KBM-7 (cell line): ENCODE measurements at regions not wholly inside any gene's neighbourhood (a gene's known extent, or its start where the extent isn't known, plus 50 kb on each side); places are given as distances from the start of the nearest gene placed in this dataset.

Experiments
- DNase-seq: peaks from one replicate; pipeline ENCODE4 v3.0.0-alpha.2; 2015
- in situ Hi-C: fragments of 300-500 bp; cut with MboI; formaldehyde crosslinking; loops from 2 replicates; pipeline ENCODE4 v1.14.3; 2020; ENCODE audit warnings: low sequenced_read_pairs, low pct_unique_long_range_greater_than_20kb, mixed read lengths

DNA sequence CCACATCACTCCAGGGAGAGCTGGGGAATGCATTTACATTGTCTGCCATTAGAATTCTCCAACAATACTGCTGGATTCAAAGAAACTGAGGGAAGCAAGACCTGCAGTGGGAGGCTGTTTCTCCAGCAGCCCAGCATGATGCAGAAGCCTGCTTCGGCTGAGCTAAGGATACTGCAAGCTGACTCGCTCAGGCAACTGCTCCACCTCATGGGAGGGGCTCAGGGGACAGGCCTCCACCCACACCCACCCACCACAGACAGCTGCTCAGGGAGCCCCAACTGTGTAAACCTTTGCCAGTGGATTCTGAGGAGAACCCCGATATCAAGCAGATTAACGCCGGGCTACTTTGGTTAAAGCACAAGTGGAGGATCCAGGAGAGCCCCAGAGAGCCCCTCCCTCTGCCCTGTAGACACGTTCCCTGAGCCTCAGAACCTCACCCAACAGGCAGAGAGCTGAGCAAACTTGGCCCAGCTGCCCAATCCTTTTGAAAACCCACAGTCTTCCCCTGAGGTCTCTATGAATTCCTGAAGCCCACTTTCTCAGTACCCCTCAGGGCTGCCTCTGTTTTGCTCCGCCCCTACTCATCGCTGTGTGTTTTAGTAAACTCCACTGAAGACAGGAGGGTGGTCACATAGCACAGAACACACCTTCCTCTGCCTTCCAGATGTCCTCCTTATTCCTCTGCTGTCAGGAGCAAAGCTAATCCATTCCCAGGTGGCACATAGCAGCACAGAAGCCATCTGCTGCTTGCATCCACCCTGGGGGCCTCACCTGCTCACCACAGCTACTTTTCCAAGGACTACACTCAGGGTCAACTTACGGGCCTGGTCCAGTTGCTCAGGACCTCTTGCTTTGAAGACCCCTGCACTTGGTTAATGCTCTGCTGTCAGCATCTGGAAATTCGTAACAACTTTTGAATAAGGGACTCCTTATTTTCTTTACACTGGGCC is 269.0 kb downstream of the ABHD5 start:
- in situ Hi-C loops = no loop called here
- no peak for DNase-seq

DNA sequence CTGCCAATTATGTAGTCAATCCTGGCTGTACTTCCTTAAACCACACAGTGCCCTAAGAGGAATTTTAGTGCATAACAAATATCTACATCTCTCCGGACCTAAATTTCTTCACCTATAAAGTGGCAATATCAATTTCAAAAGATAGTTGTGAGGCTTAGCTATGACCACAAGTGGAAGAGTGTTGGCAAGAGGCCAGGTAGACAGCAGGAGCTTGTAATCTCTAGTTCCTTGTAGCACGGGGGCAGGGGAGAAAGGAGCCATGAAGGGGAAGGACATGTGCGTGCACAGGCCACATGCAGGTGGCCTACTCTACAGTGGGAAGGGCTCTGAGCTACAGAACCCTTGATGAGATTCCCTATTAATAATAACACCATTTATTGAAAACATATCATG is 269.7 kb downstream of the ABHD5 start:
- peak; percentile 62 for DNase-seq
- in situ Hi-C loops = no loop called here

DNA sequence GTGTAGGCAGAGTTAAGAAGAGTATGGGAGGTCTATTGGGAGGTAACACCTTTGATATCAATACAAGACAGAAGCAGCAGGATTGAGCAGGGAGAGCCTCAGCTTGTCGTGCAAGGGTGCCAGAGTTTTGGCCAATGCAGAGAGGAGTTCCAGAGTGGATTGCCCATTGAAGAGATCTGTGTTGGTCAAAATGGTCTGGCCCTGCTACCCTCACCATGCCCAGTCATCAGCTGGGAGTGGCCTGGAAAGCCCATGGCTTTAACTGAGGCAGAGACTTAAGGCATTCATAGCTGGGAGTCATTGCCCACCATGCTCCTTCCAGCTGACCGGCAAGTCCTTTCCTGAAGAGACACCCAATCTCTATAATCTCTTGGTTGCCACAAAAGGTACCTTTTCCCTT is 271.3 kb downstream of the ABHD5 start:
- in situ Hi-C loops = no loop called here
- DNase-seq = no peak

DNA sequence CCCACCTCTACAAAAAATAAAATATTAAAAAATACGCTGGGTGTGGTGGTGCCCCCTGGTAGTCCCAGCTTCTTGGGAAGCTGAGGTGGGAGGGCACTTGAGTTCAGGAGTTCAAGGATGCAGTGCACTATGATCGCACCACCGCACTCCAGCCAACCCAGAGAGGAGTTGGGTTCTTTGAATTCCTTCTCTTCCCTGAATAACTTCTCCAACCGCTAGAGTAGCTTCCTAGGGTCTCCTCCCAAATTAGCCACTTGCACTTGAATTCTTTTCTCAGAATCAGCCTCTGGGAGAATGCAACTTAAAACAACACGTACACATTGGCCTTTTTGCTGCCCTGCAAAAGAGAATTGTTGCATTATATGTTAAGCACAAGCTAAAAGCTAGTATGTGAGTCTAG is 272.5 kb downstream of the ABHD5 start:
- in situ Hi-C loops = no loop called here

DNA sequence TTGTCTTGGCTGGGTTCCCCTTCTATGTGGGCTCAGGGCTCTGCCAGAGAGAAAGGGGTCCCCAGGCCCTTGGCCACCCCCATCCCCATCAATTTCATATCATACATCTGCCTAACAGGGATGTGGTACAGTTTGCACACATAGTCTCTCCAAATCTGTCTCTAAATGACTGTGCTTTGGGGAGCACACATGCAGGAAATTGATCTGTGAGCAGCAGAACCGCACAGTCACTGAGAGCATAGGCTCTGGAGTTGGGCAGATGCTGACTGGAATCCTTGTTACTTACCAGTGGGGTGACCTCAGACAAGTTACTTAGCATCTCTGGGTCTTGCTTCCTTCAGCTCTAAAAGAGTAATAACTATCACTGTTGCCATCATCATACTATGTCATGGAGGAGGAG is 273.9 kb downstream of the ABHD5 start:
- in situ Hi-C loops = no loop called here
- DNase-seq = no peak

More for the DNA sequence above, 272.5 kb downstream of the ABHD5 start:
- no peak for DNase-seq

DNA sequence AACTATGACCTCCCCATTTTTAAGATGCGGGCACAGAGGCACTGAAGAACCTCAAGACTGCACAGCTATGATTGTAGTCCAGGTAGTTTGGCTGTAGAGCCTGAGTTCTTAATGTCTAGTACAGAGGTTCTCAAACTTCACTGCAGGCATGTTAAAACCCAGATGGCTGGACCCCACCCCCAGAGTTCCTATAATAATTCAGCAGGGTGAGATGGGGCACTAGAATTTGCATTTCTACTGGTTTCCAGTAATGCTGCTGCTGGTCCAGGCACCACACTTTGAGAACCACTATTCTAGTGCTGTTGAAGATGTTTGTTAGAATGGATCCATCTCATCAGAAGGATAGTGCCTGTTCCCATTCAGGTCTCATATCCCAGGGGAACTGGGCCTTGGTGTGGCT is 274.9 kb downstream of the ABHD5 start:
- in situ Hi-C loops = no loop called here
- no peak for DNase-seq

DNA sequence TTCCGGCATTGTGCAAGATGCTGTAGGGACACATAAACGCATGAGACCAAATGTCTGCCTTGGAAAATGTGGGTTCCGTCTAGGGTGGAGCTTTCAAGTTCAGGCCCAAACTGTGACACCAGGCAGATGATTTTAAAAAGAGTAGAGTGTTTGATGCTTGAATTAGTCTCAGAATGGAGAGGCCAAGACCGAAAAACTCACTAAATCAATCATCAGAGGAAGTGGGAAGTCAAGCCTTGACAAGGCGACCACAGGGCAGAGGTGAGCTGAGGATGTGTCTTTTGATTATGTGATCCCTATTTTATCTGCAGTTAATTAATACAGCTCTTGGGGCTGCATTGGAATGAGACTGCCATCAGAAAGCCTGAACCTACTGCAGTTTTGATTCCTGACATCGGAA is 275.4 kb downstream of the ABHD5 start:
- DNase-seq = no peak
- in situ Hi-C loops = no loop called here

DNA sequence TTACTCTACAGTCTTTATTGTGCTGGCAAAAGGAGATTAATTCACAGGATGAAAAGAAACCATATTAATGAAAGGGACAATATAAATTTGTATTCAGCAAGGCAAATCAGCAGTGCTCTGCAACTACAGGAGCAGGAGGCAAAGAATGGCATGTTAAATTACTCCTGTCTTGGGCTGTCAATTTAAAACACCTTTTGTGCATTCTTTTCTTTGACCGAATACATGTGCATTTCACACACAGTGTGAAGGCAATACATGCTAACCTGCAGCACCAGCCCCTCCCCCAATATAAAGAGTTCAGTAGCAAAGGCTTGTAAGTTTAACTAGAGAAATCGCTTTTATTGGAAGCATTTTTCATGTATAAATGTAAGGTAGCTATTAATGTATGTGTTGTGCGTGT is 275.2 kb upstream of the TOPAZ1 start:
- in situ Hi-C loops = no loop called here
- DNase-seq = no peak

DNA sequence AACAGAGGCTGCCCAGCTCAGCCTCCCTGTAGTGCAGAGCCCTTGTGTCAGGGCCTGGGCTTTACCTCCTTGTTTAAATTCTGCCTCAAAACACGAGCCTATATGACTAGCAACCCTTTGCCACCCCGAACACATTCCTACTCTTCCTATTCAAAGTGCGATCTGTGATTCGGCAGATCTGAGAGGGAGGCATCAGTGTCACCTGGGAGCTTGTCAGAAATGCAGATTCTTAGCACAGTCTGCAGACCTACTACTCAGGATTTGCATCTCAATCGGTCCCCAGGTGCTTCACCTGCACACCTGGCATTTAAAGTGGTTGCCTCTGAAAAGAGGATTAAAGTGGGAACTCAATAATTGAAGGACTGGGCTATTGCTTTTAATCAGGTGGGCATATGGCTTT is 273.2 kb upstream of the TOPAZ1 start:
- no peak for DNase-seq
- in situ Hi-C loops = no loop called here

DNA sequence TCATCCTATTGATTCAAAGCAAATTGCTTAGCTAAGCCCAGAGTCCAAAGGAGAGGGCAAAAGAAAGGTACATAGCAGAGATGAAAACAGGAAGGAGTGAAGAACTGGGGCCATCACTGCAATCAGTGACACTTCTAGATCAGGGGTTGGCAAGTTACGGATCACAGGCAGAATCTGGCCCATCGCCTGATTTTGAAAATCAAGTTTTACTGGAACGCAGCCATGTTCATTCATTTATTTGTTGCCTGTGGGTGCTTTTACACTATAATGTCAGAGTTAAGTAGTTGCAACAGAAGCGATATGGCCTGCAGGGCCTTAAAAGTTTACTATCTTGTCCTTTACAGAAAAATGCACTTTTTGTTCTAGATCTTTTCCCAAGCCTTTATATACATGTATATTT is 271.7 kb upstream of the TOPAZ1 start:
- no peak for DNase-seq
- in situ Hi-C loops = no loop called here

DNA sequence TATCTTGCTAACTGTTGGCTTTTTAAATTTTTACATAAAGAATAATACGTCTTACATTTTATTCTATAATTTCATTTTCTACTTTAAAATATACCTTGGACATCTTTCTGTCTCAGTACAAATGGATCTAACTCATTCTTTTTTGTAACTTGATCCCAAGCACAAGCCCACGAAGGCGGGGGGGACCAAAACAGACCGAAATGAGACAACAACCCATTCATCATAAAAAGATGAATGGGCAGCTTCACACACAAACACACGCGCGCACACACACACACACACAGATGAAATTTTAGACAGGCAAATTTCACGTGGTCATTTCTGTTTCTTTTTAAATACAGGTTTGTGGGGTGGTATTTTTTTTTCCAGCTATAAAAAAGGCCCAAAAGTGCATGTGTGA is 271.3 kb upstream of the TOPAZ1 start:
- no peak for DNase-seq
- in situ Hi-C loops = no loop called here

DNA sequence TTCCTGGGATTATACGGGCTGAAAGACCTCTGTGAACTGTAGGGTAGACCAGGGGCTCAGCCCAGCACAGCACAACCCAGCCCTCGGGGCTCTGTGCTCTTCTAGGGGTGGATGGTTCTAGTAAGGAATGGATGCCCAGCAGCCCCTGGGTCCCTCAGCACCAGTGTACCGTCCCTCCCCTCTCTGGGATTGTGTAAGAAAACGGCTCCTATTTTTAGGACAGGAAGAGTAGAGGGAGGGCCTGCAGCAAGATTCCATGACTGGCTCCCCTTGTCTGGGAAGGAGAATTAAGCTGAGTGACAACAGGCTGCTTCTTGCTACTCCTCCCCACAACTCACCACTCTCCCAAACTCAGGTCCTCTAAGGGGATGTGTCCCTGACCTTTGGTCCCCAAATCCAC is 270.8 kb upstream of the TOPAZ1 start:
- in situ Hi-C loops = no loop called here
- no peak for DNase-seq

DNA sequence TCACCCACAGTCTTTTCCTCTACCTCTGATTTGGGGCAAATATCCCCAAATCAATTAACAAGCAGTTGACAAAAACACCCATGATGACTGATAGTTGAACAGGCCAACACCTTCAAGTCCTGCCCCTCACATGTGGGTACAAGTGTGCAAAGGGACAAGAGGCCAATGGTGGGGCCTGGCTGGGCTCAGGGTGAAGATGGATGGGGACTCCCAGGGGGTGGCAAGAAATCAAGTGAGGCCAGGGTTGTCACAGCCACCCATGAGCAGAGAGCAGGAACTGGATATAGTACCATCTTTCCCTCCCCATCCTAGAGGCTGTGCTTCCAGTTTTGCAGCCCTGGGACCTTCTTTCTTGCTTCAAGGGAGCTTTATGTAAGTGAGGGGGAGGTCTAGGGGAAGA is 270.2 kb upstream of the TOPAZ1 start:
- in situ Hi-C loops = no loop called here
- DNase-seq = no peak

DNA sequence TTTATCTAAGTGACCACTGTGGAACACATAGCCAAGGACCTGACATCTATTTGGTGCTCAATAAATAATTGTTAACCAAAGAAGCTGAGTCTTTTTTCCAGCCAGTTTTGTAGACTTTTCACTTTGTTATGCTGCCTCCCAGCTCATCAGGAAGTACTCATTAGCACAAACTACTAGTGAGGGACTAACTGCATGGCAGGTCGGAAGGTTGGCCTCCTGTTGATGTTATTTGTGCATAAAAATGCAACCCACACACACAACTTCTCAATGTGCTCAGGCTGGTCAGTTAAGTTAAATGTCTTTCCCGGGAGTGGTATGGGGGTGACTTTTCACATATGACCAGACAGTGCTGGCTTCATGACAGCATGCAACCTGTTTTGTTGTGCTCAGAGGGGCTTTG is 263.0 kb upstream of the TOPAZ1 start:
- in situ Hi-C loops = no loop called here

DNA sequence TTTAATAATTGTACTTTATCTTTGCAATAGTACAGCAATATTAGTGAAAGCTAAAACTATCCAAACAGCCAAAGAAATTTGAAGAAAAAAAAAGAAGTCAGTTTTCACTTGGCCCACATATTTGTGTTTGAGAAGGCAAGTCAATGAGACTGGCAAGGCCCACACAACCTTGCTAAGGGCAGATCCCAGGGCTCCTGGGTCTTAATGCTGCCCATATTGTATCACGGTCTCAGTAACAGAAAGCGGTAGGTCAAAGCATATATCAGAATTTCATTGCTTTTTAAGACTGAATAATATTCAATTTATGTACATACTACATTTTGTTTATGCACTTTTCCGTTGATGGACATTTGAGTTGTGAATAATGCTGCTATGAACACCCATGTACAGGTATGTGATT is 262.0 kb upstream of the TOPAZ1 start:
- in situ Hi-C loops = no loop called here
- no peak for DNase-seq

More for the DNA sequence above, 263.0 kb upstream of the TOPAZ1 start:
- no peak for DNase-seq

DNA sequence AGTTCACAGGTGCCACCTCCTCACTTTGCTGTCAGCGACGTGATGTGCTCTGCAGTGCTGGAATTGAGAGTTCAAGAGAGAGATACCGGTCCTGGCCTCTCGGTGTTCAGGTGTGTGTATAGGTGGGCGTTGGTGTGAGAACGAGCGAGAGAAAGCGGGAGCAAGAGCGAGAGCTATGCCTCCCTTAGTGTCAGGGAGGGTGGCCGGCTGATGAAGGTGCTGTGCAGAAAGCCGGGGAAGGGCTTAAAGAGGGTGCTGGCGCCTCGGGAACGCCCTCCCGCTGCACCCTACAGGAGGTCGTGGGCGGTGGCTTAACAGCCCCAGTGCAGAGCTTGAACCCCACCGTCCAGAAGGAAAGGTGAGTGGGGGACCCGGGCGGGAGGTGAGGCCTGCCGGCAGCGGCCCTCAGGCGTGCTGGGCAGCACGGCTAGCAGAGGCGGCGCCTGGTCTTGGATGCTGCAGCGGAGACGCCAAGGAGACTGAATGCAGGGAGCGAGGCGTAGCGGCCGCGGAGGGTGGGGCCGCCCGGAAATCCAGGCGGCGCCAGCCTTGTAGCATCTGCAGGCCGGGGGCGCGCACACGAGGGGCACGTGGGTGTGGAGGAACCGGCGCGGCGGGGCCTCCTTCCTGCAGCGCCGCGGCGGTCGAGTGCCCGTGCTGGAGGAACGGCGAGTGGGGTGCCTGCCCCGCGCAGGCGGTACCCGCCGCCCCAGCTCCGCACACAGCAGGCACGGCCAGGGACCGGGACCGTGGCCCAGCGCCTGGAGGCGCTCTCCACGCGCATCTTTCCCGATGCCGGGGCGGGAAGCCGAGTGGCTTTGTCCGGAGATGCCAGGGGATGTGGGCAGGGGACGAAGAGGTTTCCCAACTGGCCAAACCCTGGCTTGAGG is 246.8 kb upstream of the TOPAZ1 start:
- DNase-seq = peak; percentile 59
- in situ Hi-C loops = no loop called here

DNA sequence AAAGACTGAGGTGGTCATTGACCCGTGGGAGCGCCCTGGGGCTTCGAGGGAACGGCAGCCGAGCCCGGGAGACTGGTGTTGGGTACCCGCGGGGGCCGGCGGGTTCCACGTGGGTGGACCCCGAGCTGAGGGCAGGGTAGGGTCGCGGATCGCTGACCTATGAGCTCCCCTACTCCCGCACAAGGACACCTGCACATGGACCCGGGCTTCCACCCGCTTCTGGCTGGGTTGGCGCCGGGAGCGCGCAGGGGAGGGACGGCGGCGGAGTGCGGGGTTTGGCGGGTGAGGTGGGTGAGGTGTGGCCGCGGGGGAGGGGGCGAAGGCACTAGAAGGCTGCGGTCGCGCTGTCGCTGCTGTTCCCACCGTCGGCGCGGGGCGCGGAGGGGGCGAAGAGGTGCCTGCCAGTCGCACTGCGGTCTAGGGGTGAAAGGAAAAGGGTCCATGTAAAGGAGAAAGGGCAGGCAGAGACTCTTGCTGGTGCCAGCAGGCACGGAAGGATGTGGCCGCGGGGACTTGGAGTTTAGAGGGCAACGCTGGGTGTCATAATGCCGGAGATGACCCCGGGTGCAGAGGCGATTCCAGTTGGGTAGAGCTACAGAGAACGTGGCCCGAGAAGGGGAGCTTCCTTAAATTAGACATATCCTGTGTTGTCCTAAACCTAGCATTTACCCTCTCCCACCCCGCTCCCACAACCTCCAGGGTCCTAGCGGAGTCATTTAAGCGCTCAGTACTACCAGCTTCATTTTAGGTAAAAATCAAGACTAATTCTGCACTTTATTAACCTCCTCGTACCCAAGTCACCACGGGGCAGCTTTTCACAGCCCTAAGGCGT is 245.9 kb upstream of the TOPAZ1 start:
- in situ Hi-C loops = no loop called here
- peak; percentile 64 for DNase-seq

DNA sequence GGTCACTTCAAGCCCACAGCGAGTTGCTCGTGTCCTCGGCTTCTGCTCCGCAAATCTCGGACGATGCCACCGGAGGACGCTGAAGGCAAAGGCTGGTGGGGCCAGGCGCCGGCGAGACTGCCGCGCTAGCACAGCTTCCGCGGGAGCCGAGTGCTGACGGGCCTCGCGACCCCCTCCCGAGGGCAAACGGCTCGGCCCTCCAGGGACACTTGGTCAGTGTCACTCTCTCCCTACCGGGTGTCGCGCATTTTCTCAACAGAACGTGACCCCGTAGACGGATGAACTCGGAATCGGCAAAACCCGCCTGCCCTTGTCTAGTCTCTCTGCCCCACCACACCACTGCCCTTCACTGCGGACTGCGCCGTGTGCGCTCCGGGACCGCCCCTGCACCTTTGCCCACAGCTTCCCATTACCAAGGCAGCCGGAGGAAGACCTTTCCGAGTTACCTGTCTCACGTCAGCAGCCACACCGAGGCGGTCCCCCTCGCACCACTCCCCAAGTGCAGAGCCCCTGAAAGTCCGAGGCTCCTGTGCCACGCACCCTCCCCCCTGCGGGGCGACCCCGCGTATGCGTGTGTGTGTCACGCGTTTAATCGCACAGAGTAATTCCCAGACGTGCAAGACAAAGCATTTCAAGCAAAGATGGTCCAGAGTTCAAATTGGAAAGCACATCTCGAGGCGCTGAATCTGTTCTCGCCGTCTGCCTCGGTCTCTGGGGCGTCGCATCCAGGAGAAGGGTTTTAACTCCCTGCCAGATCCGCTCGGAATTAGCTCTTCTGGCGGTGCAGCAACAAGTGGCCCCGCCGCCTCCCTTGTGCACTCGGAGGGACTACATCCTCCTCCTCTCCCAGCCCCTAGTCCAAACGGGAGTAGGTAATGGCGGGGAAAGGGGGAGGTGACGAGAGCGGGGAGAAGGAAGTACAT is 245.0 kb upstream of the TOPAZ1 start:
- in situ Hi-C loops = no loop called here
- peak; percentile 59 for DNase-seq
